RWPE2 (cell line): ENCODE measurements at regions not wholly inside any gene's neighbourhood (a gene's known extent, or its start where the extent isn't known, plus 50 kb on each side); places are given as distances from the start of the nearest gene placed in this dataset.
"Not testable (repeated sequence)": the region's sequence is repeated elsewhere in the genome, so short reads cannot be mapped to it uniquely, and the experiment has no call there.

ENCODE experiments used
- ATAC-seq: fragments of 200-7000 bp; cut with Tn5 transposase; 3 replicates; pipeline ENCODE4 v1.9.1; 2021; ENCODE audit warnings: low read depth
- DNase-seq: peaks from one replicate; pipeline ENCODE4 v3.0.0-alpha.2; 2020; ENCODE audit warnings: low spot score
- H3K27ac ChIP-seq: fragments of 450-650 bp; 2 replicates; pipeline ENCODE4 v1.5.1; 2017; ENCODE audit warnings: mild to moderate bottlenecking; ENCODE audit not compliant: poor library complexity, severe bottlenecking
- H3K27me3 ChIP-seq: fragments of 250-450 bp; sonication (Bioruptor Pico); 2 replicates; pipeline ENCODE4 v1.5.1; 2021; ENCODE audit warnings: mild to moderate bottlenecking, moderate library complexity; ENCODE audit not compliant: insufficient read depth, poor library complexity, severe bottlenecking
- H3K36me3 ChIP-seq: fragments of 250-450 bp; sonication (Bioruptor Pico); 2 replicates; pipeline ENCODE4 v1.5.1; 2020; ENCODE audit warnings: low read depth, mild to moderate bottlenecking, moderate library complexity
- H3K4me1 ChIP-seq: fragments of 250-450 bp; sonication (Bioruptor Pico); 2 replicates; pipeline ENCODE4 v1.5.1; 2021; ENCODE audit warnings: mild to moderate bottlenecking, moderate library complexity; ENCODE audit not compliant: insufficient read depth, poor library complexity, severe bottlenecking
- H3K4me3 ChIP-seq: fragments of 250-450 bp; sonication (Bioruptor Pico); 2 replicates; pipeline ENCODE4 v1.5.1; 2021; ENCODE audit warnings: mild to moderate bottlenecking, moderate library complexity; ENCODE audit not compliant: severe bottlenecking
- H3K9me3 ChIP-seq: fragments of 250-450 bp; sonication (Bioruptor Pico); 2 replicates; pipeline ENCODE4 v1.5.1; 2021; ENCODE audit warnings: mild to moderate bottlenecking, moderate library complexity; ENCODE audit not compliant: severe bottlenecking
- TF ChIP-seq, protein P1 (sequence below): fragments of 450-650 bp; IDR thresholded peaks from one replicate; pipeline ENCODE4 v1.5.1; 2017; ENCODE audit warnings: mild to moderate bottlenecking, moderate library complexity; ENCODE audit not compliant: poor library complexity, severe bottlenecking

DNA sequence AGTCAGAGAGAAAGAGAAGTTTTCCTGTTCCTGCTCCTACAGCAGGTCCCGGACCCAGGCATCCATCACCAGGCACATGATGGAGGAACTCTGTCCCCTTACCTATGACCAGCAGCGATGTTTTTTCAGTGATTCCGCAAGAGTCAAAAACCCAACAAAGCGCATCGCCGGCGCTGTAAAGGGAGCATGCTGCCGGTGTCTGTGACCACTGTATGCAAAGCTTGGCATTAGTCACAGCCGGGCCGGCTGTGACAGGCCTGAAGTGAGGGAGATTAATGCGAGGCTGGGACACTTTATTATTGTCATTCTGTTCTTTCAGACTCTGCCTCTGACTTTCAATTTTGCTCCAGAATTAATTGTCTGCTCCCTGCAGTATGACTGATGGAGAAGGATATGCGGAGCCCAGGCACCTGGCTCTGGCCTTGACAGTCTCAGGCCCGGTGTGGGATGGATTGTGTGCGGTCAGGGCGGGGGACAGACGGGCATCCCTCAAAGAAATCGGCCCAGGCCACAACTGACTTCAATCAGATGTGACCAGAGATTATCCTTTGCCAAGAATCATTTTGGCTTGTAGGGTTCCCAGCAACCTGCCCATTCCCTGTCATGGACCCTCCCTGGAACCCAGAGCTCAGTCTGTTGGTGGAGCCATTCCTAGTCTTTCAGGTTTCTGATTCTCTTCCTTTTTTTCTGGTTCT, 462.0 kb upstream of the ZNF507 start:
- Histone ChIP-seq H3K4me1 (no peaks in the 10 kb centered on the region), H3K9me3 (no peaks in the 10 kb centered on the region), H3K36me3 (no peaks in the 10 kb centered on the region), H3K4me3 (no peak overlapping the region), H3K27ac (no peak overlapping the region), H3K27me3 (peaks cover 25% of the 10 kb centered on the region)
- TF ChIP-seq, protein P1, sequence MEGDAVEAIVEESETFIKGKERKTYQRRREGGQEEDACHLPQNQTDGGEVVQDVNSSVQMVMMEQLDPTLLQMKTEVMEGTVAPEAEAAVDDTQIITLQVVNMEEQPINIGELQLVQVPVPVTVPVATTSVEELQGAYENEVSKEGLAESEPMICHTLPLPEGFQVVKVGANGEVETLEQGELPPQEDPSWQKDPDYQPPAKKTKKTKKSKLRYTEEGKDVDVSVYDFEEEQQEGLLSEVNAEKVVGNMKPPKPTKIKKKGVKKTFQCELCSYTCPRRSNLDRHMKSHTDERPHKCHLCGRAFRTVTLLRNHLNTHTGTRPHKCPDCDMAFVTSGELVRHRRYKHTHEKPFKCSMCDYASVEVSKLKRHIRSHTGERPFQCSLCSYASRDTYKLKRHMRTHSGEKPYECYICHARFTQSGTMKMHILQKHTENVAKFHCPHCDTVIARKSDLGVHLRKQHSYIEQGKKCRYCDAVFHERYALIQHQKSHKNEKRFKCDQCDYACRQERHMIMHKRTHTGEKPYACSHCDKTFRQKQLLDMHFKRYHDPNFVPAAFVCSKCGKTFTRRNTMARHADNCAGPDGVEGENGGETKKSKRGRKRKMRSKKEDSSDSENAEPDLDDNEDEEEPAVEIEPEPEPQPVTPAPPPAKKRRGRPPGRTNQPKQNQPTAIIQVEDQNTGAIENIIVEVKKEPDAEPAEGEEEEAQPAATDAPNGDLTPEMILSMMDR: no peak
- ATAC-seq (peak; percentile 33; the same call in 1 of the 3 replicates), DNase-seq (no peak)

DNA sequence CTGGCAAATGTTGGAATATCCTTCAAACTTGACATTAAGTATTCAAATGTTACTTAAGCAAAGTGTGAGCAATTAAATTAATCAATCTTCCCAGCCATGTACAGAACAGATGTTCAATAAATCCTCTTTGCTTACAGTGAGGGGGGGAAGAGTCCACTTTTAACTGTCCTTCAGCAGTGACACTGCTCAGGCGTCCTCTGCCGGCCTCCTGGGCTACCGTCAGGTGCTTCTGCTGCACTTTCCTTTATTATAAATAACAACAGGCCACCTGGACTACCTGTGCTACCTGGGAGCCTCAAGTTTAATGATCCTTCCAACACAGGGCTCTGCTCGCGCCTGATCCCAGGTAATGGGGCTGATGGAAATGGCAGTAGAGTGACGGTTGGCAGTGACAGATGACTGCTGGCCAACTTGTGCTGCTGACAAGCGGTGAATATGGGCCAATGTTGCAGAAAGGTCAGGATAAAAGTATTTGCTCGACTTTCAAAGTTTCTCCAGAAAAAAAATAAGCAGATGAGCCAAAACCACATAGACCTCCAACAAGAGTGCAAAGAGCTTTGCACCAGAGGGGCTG, 460.0 kb upstream of the ZNF507 start:
- TF ChIP-seq, protein P1: no peak
- no peak overlapping the region for H3K4me3 ChIP-seq
- ATAC-seq (no peak), DNase-seq (no peak)
- H3K36me3 ChIP-seq: no peaks in the 10 kb centered on the region
- no peaks in the 10 kb centered on the region for H3K4me1 ChIP-seq
- no peaks in the 10 kb centered on the region for H3K9me3 ChIP-seq
- H3K27ac ChIP-seq: no peak overlapping the region
- H3K27me3 ChIP-seq: peaks cover 25% of the 10 kb centered on the region

DNA sequence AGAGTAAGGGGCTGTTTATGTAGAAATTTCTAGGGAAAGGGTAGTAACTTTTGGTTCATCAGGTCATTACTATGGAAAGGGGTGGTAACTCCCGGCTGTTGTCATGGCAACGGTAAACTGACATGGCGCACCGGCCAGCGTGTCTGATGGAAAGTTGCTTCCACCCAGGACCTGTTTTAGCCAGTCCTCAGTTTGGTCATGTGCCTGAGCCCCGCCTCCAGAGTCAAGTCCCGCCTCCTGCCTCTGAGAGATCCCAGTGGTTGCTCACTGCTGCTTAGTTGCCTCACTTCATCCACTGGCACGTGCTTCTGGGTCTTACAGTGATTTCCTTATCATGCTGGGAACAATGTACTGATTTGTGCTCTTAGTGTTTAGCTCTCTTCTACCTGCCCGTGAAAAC, 455.2 kb upstream of the ZNF507 start:
- TF ChIP-seq, protein P1: no peak
- Histone ChIP-seq H3K36me3 (no peaks in the 10 kb centered on the region), H3K9me3 (peaks cover 2% of the 10 kb centered on the region), H3K4me3 (no peak overlapping the region), H3K4me1 (no peaks in the 10 kb centered on the region), H3K27ac (no peak overlapping the region), H3K27me3 (peaks cover 15% of the 10 kb centered on the region)
- no peak for ATAC-seq
- no peak for DNase-seq

DNA sequence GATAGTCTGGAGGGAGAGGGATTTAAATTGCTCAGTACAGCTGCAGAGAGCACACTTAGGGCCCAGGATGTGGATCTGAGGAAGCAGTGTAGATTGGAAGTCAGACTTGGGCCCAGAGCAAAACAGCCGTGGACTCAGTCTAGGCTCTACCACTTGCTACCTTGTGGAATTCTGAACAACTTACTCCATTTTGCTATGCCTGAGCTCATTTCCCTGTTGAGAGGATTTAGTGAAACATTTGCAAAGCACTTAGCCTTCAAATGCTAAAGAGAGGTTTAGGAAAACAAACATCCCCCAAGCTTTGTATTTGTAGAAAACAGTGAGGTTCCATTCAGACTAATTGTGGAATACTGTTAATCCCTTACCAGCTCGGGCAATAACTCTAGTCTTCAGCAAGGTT, 453.4 kb upstream of the ZNF507 start:
- Histone ChIP-seq H3K27ac (no peak overlapping the region), H3K9me3 (peaks cover 2% of the 10 kb centered on the region), H3K4me3 (no peak overlapping the region), H3K4me1 (no peaks in the 10 kb centered on the region), H3K27me3 (peaks cover 6% of the 10 kb centered on the region), H3K36me3 (no peaks in the 10 kb centered on the region)
- TF ChIP-seq, protein P1: no peak
- ATAC-seq (no peak), DNase-seq (no peak)

DNA sequence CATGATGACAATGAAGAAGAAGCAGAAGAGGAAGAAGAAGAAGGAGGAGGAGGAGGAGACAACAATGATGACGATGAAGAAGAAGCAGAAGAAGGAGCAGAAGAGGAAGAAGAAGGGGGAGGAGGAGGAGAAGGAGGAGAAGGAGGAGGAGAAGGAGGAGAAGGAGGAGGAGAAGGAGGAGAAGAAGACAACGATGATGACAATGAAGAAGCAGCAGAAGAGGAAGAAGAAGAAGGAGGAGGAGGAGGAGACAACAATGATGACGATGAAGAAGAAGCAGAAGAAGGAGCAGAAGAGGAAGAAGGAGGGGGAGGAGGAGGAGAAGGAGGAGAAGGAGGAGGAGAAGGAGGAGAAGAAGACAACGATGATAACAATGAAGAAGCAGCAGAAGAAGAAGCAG, 451.9 kb upstream of the ZNF507 start:
- H3K4me1 ChIP-seq, H3K4me3 ChIP-seq, H3K27ac ChIP-seq, H3K9me3 ChIP-seq, H3K27me3 ChIP-seq, H3K36me3 ChIP-seq, DNase-seq, ATAC-seq: not testable (repeated sequence)
